IMR-90 (cell line): ENCODE measurements at regions not wholly inside any gene's neighbourhood (a gene's known extent, or its start where the extent isn't known, plus 50 kb on each side); places are given as distances from the start of the nearest gene placed in this dataset.

Source experiments
- BHLHE40 ChIP-seq: fragments of 150-350 bp; IDR thresholded peaks from 2 replicates; pipeline ENCODE4 v1.6.1; 2016; ENCODE audit warnings: mild to moderate bottlenecking, low read depth, low read length
- CEBPB ChIP-seq: IDR thresholded peaks from 2 replicates; pipeline ENCODE4 v1.6.1; 2012; ENCODE audit warnings: low read depth, low read length, improper control_type of control experiment
- FOS ChIP-seq: fragments of 150-350 bp; IDR thresholded peaks from 2 replicates; pipeline ENCODE4 v1.6.1; 2016; ENCODE audit warnings: low read depth, low read length
- MAZ ChIP-seq: IDR thresholded peaks from 2 replicates; pipeline ENCODE4 v1.6.1; 2012; ENCODE audit warnings: low read depth, mild to moderate bottlenecking, low read length, improper control_type of control experiment, moderate library complexity, borderline replicate concordance
- MXI1 ChIP-seq: IDR thresholded peaks from 2 replicates; pipeline ENCODE4 v1.6.1; 2012; ENCODE audit warnings: low read depth, mild to moderate bottlenecking, low read length, moderate library complexity, borderline replicate concordance
- POLR2A ChIP-seq: IDR thresholded peaks from 2 replicates; pipeline ENCODE4 v1.6.1; 2012; ENCODE audit warnings: mild to moderate bottlenecking, low read depth, low read length
- RAD21 ChIP-seq: IDR thresholded peaks from 2 replicates; pipeline ENCODE4 v1.6.1; 2012; ENCODE audit warnings: low read length, improper control_type of control experiment
- RCOR1 ChIP-seq: IDR thresholded peaks from 2 replicates; pipeline ENCODE4 v1.6.1; 2012; ENCODE audit warnings: mild to moderate bottlenecking, low read length, improper control_type of control experiment; ENCODE audit not compliant: insufficient replicate concordance
- RFX5 ChIP-seq: IDR thresholded peaks from 2 replicates; pipeline ENCODE4 v1.8.0; 2012; ENCODE audit warnings: low read depth, mild to moderate bottlenecking, low read length, moderate library complexity
- SMC3 ChIP-seq: fragments of 150-350 bp; IDR thresholded peaks from 2 replicates; pipeline ENCODE4 v1.6.1; 2016; ENCODE audit warnings: low read depth, mild to moderate bottlenecking, antibody characterized with exemption, low read length, moderate library complexity
- USF2 ChIP-seq: fragments of 150-350 bp; IDR thresholded peaks from 2 replicates; pipeline ENCODE4 v1.6.1; 2017; ENCODE audit warnings: mild to moderate bottlenecking, antibody characterized with exemption, low read length, low read depth
- TF ChIP-seq, protein P1 (sequence below): conservative IDR thresholded peaks from 2 replicates; pipeline ENCODE4 v1.5.1; 2012; ENCODE audit warnings: mild to moderate bottlenecking, low read depth, low read length, improper control_type of control experiment
- TF ChIP-seq, protein P2 (sequence below): fragments of 150-350 bp; IDR thresholded peaks from 2 replicates; pipeline ENCODE4 v1.6.1; 2016; ENCODE audit warnings: low read depth, mild to moderate bottlenecking, low read length, moderate library complexity, borderline replicate concordance

DNA sequence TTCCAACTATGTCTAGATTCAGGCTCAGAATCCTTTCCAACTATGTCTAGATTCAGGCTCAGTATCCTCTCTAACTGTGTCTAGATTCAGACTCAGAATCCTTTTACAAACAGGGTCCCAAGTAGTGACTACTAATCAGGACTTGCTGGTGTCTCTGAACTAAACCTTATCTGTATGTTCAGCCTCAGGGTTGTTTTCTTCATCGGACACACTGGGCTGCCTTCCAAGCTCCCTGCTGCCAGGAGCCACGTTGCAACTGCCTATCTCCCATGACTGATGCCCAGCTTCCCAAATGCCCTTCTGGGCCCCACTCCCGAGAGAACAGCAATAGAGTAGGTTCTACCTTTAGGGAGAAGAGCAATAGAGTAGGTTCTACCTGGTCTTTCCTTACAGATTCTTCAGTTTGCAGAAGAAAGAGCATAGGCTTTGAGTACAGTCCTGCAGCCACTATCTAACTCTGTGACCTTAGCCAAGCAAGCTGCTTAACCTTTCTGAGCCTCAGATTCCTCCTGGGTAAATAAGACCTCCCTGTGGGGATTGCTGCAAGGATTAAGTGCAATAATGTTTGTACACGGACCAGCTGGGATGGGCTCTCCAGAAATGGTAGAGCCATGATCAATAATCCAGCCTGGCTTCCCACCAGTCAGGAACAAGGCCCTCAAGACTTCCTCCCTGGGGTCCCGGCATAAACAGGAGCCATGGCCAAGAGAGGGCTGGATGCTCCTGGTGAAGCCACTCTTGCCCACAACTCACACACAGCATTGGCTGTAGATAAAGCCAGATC is 61.5 kb downstream of the ZIC5 start:
- TF ChIP-seq, protein P1, sequence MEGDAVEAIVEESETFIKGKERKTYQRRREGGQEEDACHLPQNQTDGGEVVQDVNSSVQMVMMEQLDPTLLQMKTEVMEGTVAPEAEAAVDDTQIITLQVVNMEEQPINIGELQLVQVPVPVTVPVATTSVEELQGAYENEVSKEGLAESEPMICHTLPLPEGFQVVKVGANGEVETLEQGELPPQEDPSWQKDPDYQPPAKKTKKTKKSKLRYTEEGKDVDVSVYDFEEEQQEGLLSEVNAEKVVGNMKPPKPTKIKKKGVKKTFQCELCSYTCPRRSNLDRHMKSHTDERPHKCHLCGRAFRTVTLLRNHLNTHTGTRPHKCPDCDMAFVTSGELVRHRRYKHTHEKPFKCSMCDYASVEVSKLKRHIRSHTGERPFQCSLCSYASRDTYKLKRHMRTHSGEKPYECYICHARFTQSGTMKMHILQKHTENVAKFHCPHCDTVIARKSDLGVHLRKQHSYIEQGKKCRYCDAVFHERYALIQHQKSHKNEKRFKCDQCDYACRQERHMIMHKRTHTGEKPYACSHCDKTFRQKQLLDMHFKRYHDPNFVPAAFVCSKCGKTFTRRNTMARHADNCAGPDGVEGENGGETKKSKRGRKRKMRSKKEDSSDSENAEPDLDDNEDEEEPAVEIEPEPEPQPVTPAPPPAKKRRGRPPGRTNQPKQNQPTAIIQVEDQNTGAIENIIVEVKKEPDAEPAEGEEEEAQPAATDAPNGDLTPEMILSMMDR, result no peak
- no peak for TF ChIP-seq POLR2A
- no peak for TF ChIP-seq FOS
- TF ChIP-seq RAD21, result no peak
- no peak for TF ChIP-seq SMC3
- no peak for TF ChIP-seq USF2
- TF ChIP-seq MAZ, result no peak
- no peak for TF ChIP-seq CEBPB
- TF ChIP-seq RFX5, result no peak
- TF ChIP-seq BHLHE40, result no peak
- no peak for TF ChIP-seq MXI1
- TF ChIP-seq, protein P2, sequence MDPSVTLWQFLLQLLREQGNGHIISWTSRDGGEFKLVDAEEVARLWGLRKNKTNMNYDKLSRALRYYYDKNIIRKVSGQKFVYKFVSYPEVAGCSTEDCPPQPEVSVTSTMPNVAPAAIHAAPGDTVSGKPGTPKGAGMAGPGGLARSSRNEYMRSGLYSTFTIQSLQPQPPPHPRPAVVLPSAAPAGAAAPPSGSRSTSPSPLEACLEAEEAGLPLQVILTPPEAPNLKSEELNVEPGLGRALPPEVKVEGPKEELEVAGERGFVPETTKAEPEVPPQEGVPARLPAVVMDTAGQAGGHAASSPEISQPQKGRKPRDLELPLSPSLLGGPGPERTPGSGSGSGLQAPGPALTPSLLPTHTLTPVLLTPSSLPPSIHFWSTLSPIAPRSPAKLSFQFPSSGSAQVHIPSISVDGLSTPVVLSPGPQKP, result no peak
- no peak for TF ChIP-seq RCOR1
